GM23338 (cell line): ENCODE measurements at regions not wholly inside any gene's neighbourhood (a gene's known extent, or its start where the extent isn't known, plus 50 kb on each side); places are given as distances from the start of the nearest gene placed in this dataset.
A peak's percentile ranks its signal among the peaks of the same experiment; 100 is the strongest.

ENCODE experiments used
- ATAC-seq: fragments of 200-7000 bp; cut with Tn5 transposase; 3 replicates; pipeline ENCODE4 v1.9.1; 2020
- DNase-seq: peaks from one replicate; pipeline ENCODE4 v3.0.0-alpha.2; 2015; ENCODE audit warnings: low spot score
- H2AFZ ChIP-seq: fragments of 200-600 bp; sonication (generic); 2 replicates; pipeline ENCODE4 v1.8.0; 2016; ENCODE audit warnings: antibody characterized with exemption, mild to moderate bottlenecking, moderate library complexity
- H3F3A ChIP-seq: fragments of 200-600 bp; sonication (generic); replicated peaks from 2 replicates; pipeline ENCODE4 v1.8.0; 2017; ENCODE audit warnings: antibody characterized with exemption, mixed run types, low read depth
- H3K27ac ChIP-seq: fragments of 200-600 bp; sonication (generic); 2 replicates; pipeline ENCODE4 v1.6.1; 2016; ENCODE audit warnings: low read depth
- H3K27me3 ChIP-seq: fragments of 200-600 bp; sonication (generic); 2 replicates; pipeline ENCODE4 v1.8.0; 2016; ENCODE audit warnings: mild to moderate bottlenecking, mixed run types, moderate library complexity; ENCODE audit not compliant: insufficient read depth
- H3K36me3 ChIP-seq: fragments of 200-600 bp; sonication (generic); 2 replicates; pipeline ENCODE4 v1.8.0; 2016; ENCODE audit warnings: mild to moderate bottlenecking; ENCODE audit not compliant: insufficient read depth
- H3K4me1 ChIP-seq: fragments of 200-600 bp; sonication (generic); 2 replicates; pipeline ENCODE4 v1.8.0; 2016; ENCODE audit warnings: mild to moderate bottlenecking, moderate library complexity; ENCODE audit not compliant: insufficient read depth
- H3K4me2 ChIP-seq: fragments of 200-600 bp; sonication (generic); 2 replicates; pipeline ENCODE4 v1.7.1; 2017; ENCODE audit warnings: mixed run types
- H3K4me3 ChIP-seq: fragments of 200-600 bp; sonication (generic); 2 replicates; pipeline ENCODE4 v1.6.1; 2016; ENCODE audit warnings: mixed run types
- H3K79me2 ChIP-seq: fragments of 200-600 bp; sonication (generic); replicated peaks from 2 replicates; pipeline ENCODE4 v1.8.0; 2017; ENCODE audit warnings: mild to moderate bottlenecking; ENCODE audit not compliant: insufficient read depth
- H3K9me2 ChIP-seq: fragments of 200-600 bp; sonication (generic); 2 replicates; pipeline ENCODE4 v1.8.0; 2017; ENCODE audit not compliant: insufficient read depth
- H4K20me1 ChIP-seq: fragments of 200-600 bp; sonication (generic); replicated peaks from 2 replicates; pipeline ENCODE4 v1.8.0; 2017; ENCODE audit warnings: mild to moderate bottlenecking; ENCODE audit not compliant: insufficient read depth
- H3K27ac Mint-ChIP-seq: 2 replicates; pipeline ENCODE4 v1.8.0; 2020; ENCODE audit warnings: inconsistent platforms, mild to moderate bottlenecking, moderate library complexity, mixed read lengths
- H3K27me3 Mint-ChIP-seq: 3 replicates; pipeline ENCODE4 v1.8.0; 2022; ENCODE audit warnings: low read depth, mild to moderate bottlenecking, moderate library complexity, mixed read lengths, inconsistent platforms; ENCODE audit not compliant: insufficient read depth, poor library complexity
- H3K36me3 Mint-ChIP-seq: 3 replicates; pipeline ENCODE4 v1.8.0; 2021; ENCODE audit warnings: low read depth, mild to moderate bottlenecking, inconsistent platforms, moderate library complexity, mixed read lengths
- H3K4me1 Mint-ChIP-seq: 3 replicates; pipeline ENCODE4 v1.8.0; 2020; ENCODE audit warnings: mild to moderate bottlenecking, inconsistent platforms, mixed read lengths
- H3K4me3 Mint-ChIP-seq: 3 replicates; pipeline ENCODE4 v1.8.0; 2021; ENCODE audit warnings: moderate library complexity, mild to moderate bottlenecking, inconsistent platforms, mixed read lengths
- H3K9me3 Mint-ChIP-seq: 3 replicates; pipeline ENCODE4 v1.8.0; 2020; ENCODE audit warnings: moderate library complexity, mild to moderate bottlenecking, inconsistent platforms, mixed read lengths
- CREB1 ChIP-seq: fragments of 250-450 bp; sonication (Bioruptor Pico); IDR thresholded peaks from 2 replicates; pipeline ENCODE4 v1.5.0; 2020; ENCODE audit warnings: low read depth, mild to moderate bottlenecking, moderate library complexity
- EZH2 ChIP-seq: fragments of 200-600 bp; sonication (generic); IDR thresholded peaks from one replicate; pipeline ENCODE4 v1.8.0; 2017; ENCODE audit warnings: antibody characterized with exemption, mild to moderate bottlenecking, low read depth; ENCODE audit not compliant: unreplicated experiment
- EZH2phosphoT487 ChIP-seq: fragments of 200-600 bp; sonication (generic); IDR thresholded peaks from one replicate; pipeline ENCODE4 v1.8.1; 2018; ENCODE audit warnings: antibody characterized with exemption; ENCODE audit not compliant: unreplicated experiment
- JUNB ChIP-seq: IDR thresholded peaks from one replicate; pipeline ENCODE4 v1.6.1; 2016; ENCODE audit warnings: antibody characterized with exemption; ENCODE audit not compliant: unreplicated experiment
- NANOG ChIP-seq: IDR thresholded peaks from 2 replicates; pipeline ENCODE4 v1.6.1; 2016; ENCODE audit warnings: antibody characterized with exemption, borderline replicate concordance
- POLR2AphosphoS5 ChIP-seq: IDR thresholded peaks from 2 replicates; pipeline ENCODE4 v1.6.1; 2016; ENCODE audit warnings: antibody characterized with exemption, low read depth
- STAT1 ChIP-seq: IDR thresholded peaks from one replicate; pipeline ENCODE4 v1.6.1; 2016; ENCODE audit warnings: antibody characterized with exemption; ENCODE audit not compliant: unreplicated experiment
- ZNF114 ChIP-seq: fragments of 250-450 bp; sonication (Bioruptor Pico); IDR thresholded peaks from 2 replicates; pipeline ENCODE4 v1.5.0; 2020; ENCODE audit warnings: mild to moderate bottlenecking, moderate library complexity
- ZNF331 ChIP-seq: fragments of 250-450 bp; sonication (Bioruptor Pico); IDR thresholded peaks from 2 replicates; pipeline ENCODE4 v1.5.0; 2020; ENCODE audit warnings: low read depth, mild to moderate bottlenecking, moderate library complexity
- TF ChIP-seq, protein P1 (sequence below), 2 experiments: fragments of 200-600 bp in 1 of 2; sonication (generic) in 1 of 2; conservative IDR thresholded peaks; 2 replicates each; pipeline versions ENCODE4 v1.5.1 to v1.6.1; 2016 to 2017; ENCODE audit warnings: antibody characterized with exemption in 2 of 2, low read depth in 2 of 2, mild to moderate bottlenecking in 2 of 2, moderate library complexity in 1 of 2
- TF ChIP-seq, protein P2 (sequence below): IDR thresholded peaks from one replicate; pipeline ENCODE4 v1.6.1; 2018; ENCODE audit warnings: antibody characterized with exemption; ENCODE audit not compliant: unreplicated experiment
- TF ChIP-seq, protein P3 (sequence below): IDR thresholded peaks from 2 replicates; pipeline ENCODE4 v1.6.1; 2016; ENCODE audit warnings: antibody characterized with exemption
- TF ChIP-seq, protein P4 (sequence below): fragments of 250-450 bp; sonication (Bioruptor Pico); IDR thresholded peaks from 2 replicates; pipeline ENCODE4 v1.5.0; 2020; ENCODE audit warnings: mild to moderate bottlenecking, moderate library complexity

DNA sequence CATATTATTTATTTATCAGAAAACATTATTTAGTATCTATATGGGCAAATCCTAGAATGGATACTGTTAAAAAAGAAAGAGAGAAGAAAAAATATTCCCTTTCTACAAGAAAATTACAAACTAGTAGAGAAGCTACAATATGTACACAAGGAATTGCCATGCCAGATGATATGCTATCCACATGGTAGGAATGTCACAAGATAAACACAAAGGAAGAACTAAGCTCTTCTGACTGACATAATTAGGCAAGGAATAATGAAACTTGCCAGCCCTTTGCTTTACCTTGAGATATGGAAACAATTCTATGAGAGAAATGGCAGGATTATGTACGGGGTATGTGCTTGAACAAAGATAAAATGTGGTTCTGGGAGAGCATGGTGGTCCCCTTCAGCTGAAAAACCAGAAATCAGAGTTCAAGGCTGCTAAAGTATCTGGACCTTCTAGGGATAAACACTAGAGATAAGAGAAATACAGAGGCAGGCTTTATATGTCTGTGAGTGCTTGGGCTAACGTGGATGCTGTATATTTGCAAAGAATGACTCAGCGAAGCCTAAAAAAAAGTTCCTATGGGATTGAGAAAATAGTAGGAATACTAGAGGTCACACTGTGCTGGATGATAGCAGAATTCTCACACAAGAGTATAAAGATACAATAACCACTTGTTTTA, 451.6 kb downstream of the TLE1 start:
- ATAC-seq (no peak), DNase-seq (no peak)
- Histone ChIP-seq H3K79me2 (no peaks in the 10 kb centered on the region), H3K36me3 (no peaks in the 10 kb centered on the region), H3K4me2 (no peak overlapping the region), H4K20me1 (no peaks in the 10 kb centered on the region), H3F3A (no peaks in the 10 kb centered on the region), H3K9me2 (peaks cover 5% of the 10 kb centered on the region; the same call in 1 of the 2 replicates), H3K4me1 (no peaks in the 10 kb centered on the region), H3K27ac (no peak overlapping the region), H2AFZ (peak overlapping the region; percentile 8; the same call in 1 of the 2 replicates), H3K27me3 (no peaks in the 10 kb centered on the region), H3K4me3 (no peak overlapping the region)
- H3K4me3 Mint-ChIP-seq = no peak overlapping the region
- no peaks in the 10 kb centered on the region for H3K4me1 Mint-ChIP-seq
- no peaks in the 10 kb centered on the region for H3K36me3 Mint-ChIP-seq
- H3K27me3 Mint-ChIP-seq = no peaks in the 10 kb centered on the region
- no peaks in the 10 kb centered on the region for H3K9me3 Mint-ChIP-seq
- peak overlapping the region; percentile 66 for H3K27ac Mint-ChIP-seq
- TF ChIP-seq JUNB = no peak
- no peak for TF ChIP-seq ZNF331
- no peak for TF ChIP-seq ZNF114 (CRISPR knock-in tag)
- TF ChIP-seq, protein P1, sequence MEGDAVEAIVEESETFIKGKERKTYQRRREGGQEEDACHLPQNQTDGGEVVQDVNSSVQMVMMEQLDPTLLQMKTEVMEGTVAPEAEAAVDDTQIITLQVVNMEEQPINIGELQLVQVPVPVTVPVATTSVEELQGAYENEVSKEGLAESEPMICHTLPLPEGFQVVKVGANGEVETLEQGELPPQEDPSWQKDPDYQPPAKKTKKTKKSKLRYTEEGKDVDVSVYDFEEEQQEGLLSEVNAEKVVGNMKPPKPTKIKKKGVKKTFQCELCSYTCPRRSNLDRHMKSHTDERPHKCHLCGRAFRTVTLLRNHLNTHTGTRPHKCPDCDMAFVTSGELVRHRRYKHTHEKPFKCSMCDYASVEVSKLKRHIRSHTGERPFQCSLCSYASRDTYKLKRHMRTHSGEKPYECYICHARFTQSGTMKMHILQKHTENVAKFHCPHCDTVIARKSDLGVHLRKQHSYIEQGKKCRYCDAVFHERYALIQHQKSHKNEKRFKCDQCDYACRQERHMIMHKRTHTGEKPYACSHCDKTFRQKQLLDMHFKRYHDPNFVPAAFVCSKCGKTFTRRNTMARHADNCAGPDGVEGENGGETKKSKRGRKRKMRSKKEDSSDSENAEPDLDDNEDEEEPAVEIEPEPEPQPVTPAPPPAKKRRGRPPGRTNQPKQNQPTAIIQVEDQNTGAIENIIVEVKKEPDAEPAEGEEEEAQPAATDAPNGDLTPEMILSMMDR (conservative IDR thresholded peaks at IDR 0.05; ENCODE audit: low read depth in 2 of 2) = no peak
- TF ChIP-seq, protein P2, sequence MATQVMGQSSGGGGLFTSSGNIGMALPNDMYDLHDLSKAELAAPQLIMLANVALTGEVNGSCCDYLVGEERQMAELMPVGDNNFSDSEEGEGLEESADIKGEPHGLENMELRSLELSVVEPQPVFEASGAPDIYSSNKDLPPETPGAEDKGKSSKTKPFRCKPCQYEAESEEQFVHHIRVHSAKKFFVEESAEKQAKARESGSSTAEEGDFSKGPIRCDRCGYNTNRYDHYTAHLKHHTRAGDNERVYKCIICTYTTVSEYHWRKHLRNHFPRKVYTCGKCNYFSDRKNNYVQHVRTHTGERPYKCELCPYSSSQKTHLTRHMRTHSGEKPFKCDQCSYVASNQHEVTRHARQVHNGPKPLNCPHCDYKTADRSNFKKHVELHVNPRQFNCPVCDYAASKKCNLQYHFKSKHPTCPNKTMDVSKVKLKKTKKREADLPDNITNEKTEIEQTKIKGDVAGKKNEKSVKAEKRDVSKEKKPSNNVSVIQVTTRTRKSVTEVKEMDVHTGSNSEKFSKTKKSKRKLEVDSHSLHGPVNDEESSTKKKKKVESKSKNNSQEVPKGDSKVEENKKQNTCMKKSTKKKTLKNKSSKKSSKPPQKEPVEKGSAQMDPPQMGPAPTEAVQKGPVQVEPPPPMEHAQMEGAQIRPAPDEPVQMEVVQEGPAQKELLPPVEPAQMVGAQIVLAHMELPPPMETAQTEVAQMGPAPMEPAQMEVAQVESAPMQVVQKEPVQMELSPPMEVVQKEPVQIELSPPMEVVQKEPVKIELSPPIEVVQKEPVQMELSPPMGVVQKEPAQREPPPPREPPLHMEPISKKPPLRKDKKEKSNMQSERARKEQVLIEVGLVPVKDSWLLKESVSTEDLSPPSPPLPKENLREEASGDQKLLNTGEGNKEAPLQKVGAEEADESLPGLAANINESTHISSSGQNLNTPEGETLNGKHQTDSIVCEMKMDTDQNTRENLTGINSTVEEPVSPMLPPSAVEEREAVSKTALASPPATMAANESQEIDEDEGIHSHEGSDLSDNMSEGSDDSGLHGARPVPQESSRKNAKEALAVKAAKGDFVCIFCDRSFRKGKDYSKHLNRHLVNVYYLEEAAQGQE = no peak
- TF ChIP-seq, protein P3, sequence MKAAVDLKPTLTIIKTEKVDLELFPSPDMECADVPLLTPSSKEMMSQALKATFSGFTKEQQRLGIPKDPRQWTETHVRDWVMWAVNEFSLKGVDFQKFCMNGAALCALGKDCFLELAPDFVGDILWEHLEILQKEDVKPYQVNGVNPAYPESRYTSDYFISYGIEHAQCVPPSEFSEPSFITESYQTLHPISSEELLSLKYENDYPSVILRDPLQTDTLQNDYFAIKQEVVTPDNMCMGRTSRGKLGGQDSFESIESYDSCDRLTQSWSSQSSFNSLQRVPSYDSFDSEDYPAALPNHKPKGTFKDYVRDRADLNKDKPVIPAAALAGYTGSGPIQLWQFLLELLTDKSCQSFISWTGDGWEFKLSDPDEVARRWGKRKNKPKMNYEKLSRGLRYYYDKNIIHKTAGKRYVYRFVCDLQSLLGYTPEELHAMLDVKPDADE = no peak
- TF ChIP-seq CREB1 = no peak
- TF ChIP-seq, protein P4, sequence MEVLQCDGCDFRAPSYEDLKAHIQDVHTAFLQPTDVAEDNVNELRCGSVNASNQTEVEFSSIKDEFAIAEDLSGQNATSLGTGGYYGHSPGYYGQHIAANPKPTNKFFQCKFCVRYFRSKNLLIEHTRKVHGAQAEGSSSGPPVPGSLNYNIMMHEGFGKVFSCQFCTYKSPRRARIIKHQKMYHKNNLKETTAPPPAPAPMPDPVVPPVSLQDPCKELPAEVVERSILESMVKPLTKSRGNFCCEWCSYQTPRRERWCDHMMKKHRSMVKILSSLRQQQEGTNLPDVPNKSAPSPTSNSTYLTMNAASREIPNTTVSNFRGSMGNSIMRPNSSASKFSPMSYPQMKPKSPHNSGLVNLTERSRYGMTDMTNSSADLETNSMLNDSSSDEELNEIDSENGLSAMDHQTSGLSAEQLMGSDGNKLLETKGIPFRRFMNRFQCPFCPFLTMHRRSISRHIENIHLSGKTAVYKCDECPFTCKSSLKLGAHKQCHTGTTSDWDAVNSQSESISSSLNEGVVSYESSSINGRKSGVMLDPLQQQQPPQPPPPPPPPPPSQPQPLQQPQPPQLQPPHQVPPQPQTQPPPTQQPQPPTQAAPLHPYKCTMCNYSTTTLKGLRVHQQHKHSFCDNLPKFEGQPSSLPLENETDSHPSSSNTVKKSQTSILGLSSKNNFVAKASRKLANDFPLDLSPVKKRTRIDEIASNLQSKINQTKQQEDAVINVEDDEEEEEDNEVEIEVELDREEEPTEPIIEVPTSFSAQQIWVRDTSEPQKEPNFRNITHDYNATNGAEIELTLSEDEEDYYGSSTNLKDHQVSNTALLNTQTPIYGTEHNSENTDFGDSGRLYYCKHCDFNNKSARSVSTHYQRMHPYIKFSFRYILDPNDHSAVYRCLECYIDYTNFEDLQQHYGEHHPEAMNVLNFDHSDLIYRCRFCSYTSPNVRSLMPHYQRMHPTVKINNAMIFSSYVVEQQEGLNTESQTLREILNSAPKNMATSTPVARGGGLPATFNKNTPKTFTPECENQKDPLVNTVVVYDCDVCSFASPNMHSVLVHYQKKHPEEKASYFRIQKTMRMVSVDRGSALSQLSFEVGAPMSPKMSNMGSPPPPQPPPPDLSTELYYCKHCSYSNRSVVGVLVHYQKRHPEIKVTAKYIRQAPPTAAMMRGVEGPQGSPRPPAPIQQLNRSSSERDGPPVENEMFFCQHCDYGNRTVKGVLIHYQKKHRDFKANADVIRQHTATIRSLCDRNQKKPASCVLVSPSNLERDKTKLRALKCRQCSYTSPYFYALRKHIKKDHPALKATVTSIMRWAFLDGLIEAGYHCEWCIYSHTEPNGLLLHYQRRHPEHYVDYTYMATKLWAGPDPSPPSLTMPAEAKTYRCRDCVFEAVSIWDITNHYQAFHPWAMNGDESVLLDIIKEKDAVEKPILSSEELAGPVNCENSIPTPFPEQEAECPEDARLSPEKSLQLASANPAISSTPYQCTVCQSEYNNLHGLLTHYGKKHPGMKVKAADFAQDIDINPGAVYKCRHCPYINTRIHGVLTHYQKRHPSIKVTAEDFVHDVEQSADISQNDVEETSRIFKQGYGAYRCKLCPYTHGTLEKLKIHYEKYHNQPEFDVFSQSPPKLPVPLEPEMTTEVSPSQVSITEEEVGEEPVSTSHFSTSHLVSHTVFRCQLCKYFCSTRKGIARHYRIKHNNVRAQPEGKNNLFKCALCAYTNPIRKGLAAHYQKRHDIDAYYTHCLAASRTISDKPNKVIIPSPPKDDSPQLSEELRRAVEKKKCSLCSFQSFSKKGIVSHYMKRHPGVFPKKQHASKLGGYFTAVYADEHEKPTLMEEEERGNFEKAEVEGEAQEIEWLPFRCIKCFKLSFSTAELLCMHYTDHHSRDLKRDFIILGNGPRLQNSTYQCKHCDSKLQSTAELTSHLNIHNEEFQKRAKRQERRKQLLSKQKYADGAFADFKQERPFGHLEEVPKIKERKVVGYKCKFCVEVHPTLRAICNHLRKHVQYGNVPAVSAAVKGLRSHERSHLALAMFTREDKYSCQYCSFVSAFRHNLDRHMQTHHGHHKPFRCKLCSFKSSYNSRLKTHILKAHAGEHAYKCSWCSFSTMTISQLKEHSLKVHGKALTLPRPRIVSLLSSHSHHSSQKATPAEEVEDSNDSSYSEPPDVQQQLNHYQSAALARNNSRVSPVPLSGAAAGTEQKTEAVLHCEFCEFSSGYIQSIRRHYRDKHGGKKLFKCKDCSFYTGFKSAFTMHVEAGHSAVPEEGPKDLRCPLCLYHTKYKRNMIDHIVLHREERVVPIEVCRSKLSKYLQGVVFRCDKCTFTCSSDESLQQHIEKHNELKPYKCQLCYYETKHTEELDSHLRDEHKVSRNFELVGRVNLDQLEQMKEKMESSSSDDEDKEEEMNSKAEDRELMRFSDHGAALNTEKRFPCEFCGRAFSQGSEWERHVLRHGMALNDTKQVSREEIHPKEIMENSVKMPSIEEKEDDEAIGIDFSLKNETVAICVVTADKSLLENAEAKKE (CRISPR knock-in tag) = no peak
- no peak for TF ChIP-seq EZH2
- no peak for TF ChIP-seq STAT1
- TF ChIP-seq EZH2phosphoT487 = no peak
- TF ChIP-seq POLR2AphosphoS5 = no peak
- no peak for TF ChIP-seq NANOG
